ENCODE measurements at regions not wholly inside any gene's neighbourhood (a gene's known extent, or its start where the extent isn't known, plus 50 kb on each side); places are given as distances from the start of the nearest gene placed in this dataset.

GRCh38 chr5:68438876-68439275 lies 223.3 kb downstream of the PIK3R1 start:
- Histone ChIP-seq H3K9me3 (ENCODE audit: low read depth, low read length, poor library complexity, severe bottlenecking) (no peaks in the 10 kb centered on the region), H3K36me3 (ENCODE audit: insufficient read depth, low read length, poor library complexity, severe bottlenecking) (no peaks in the 10 kb centered on the region), H3K27ac (ENCODE audit: low read depth, low read length, poor library complexity, severe bottlenecking) (no peak overlapping the region), H3K4me1 (ENCODE audit: insufficient read depth, low read length, poor library complexity, severe bottlenecking) (peaks cover 6% of the 10 kb centered on the region), H3K27me3 (replicated peaks; ENCODE audit: insufficient read depth, low read depth, low read length, poor library complexity) (no peaks in the 10 kb centered on the region), H3K4me3 (ENCODE audit: low read depth, low read length, poor library complexity, severe bottlenecking) (no peak overlapping the region)
- DNase-seq (ENCODE audit: low spot score) = no peak
- POLR2A ChIA-PET (ENCODE audit: low non-redundant PET) = no interaction called here
- intact Hi-C loops (cut with micrococcal nuclease; ENCODE audit: unreplicated experiment) = no loop called here
- BruUV-seq (replicated peaks) = no TSS peak
- CTCF ChIA-PET = no interaction called here
- no peak for TF ChIP-seq CTCF (conservative IDR thresholded peaks at IDR 0.05; ENCODE audit: low read depth, low read length)

- CTCF ChIA-PET = no interaction called here
- Histone ChIP-seq H3K27ac (ENCODE audit: low read depth, low read length, poor library complexity, severe bottlenecking) (no peak overlapping the region), H3K36me3 (ENCODE audit: insufficient read depth, low read length, poor library complexity, severe bottlenecking) (no peaks in the 10 kb centered on the region), H3K4me1 (ENCODE audit: insufficient read depth, low read length, poor library complexity, severe bottlenecking) (no peaks in the 10 kb centered on the region), H3K4me3 (ENCODE audit: low read depth, low read length, poor library complexity, severe bottlenecking) (no peak overlapping the region), H3K9me3 (ENCODE audit: low read depth, low read length, poor library complexity, severe bottlenecking) (no peaks in the 10 kb centered on the region), H3K27me3 (replicated peaks; ENCODE audit: insufficient read depth, low read depth, low read length, poor library complexity) (no peaks in the 10 kb centered on the region)
- BruUV-seq (replicated peaks) = no TSS peak
- POLR2A ChIA-PET (ENCODE audit: low non-redundant PET) = interaction anchor here (0.7 kb wide), 1 partner anchor 196 kb away, joined by 4 read pairs; no protein-coding TSS in a partner anchor
- intact Hi-C loops (cut with micrococcal nuclease; ENCODE audit: unreplicated experiment) = no loop called here
- no peak for DNase-seq (ENCODE audit: low spot score)
- TF ChIP-seq CTCF (conservative IDR thresholded peaks at IDR 0.05; ENCODE audit: low read depth, low read length) (no peak), EZH2 (IDR thresholded peaks at IDR 0.05; ENCODE audit: borderline replicate concordance, low read depth, low read length, poor library complexity, severe bottlenecking) (no peak)
These were observed 224.7 kb downstream of the PIK3R1 start for GRCh38 chr5:68440245-68440644.

GRCh38 chr5:68440651-68441050 lies 225.1 kb downstream of the PIK3R1 start:
- no peaks in the 10 kb centered on the region for H3K9me3 ChIP-seq (ENCODE audit: low read depth, low read length, poor library complexity, severe bottlenecking)
- no peaks in the 10 kb centered on the region for H3K36me3 ChIP-seq (ENCODE audit: insufficient read depth, low read length, poor library complexity, severe bottlenecking)
- no peaks in the 10 kb centered on the region for H3K4me1 ChIP-seq (ENCODE audit: insufficient read depth, low read length, poor library complexity, severe bottlenecking)
- DNase-seq (ENCODE audit: low spot score) = no peak
- H3K4me3 ChIP-seq (ENCODE audit: low read depth, low read length, poor library complexity, severe bottlenecking) = no peak overlapping the region
- BruUV-seq (replicated peaks) = no TSS peak
- ChIA-PET POLR2A (ENCODE audit: low non-redundant PET) (no interaction called here), CTCF (no interaction called here)
- intact Hi-C loops (cut with micrococcal nuclease; ENCODE audit: unreplicated experiment) = no loop called here
- H3K27ac ChIP-seq (ENCODE audit: low read depth, low read length, poor library complexity, severe bottlenecking) = no peak overlapping the region
- TF ChIP-seq CTCF (conservative IDR thresholded peaks at IDR 0.05; ENCODE audit: low read depth, low read length) (no peak), EZH2 (IDR thresholded peaks at IDR 0.05; ENCODE audit: borderline replicate concordance, low read depth, low read length, poor library complexity, severe bottlenecking) (no peak)
- H3K27me3 ChIP-seq (replicated peaks; ENCODE audit: insufficient read depth, low read depth, low read length, poor library complexity) = no peaks in the 10 kb centered on the region

Data from A673 (cell line).